NCI-H187 treated with DMSO at 0.1 percent for 48 hours (cell line): ENCODE measurements at regions not wholly inside any gene's neighbourhood (a gene's known extent, or its start where the extent isn't known, plus 50 kb on each side); places are given as distances from the start of the nearest gene placed in this dataset.
"Not testable (repeated sequence)": the region's sequence is repeated elsewhere in the genome, so short reads cannot be mapped to it uniquely, and the experiment has no call there.

ENCODE experiments used
- DNase-seq: peaks from one replicate; lab custom pipeline; 2025; lab: John Stamatoyannopoulos, UW

DNA sequence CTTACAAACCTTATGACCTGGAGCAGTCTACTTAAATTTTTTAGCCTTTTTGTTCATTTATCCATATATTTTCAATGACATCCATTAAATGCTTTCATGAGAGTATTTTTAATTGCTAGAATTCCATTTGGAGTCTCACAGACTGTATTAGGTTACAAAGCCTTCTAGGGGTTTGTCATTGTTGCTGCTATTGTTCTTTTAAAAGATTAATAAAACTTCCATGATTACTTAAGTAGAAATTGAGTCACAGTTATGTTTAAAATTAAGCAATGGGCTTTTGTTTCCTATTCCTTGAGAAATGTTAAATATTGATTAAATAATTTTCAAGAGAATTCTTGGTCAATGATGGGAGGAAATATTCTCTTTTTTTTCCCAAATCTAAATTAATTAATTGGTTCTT lies 1408.4 kb upstream of the RAG2 start:
- DNase-seq = no peak

DNA sequence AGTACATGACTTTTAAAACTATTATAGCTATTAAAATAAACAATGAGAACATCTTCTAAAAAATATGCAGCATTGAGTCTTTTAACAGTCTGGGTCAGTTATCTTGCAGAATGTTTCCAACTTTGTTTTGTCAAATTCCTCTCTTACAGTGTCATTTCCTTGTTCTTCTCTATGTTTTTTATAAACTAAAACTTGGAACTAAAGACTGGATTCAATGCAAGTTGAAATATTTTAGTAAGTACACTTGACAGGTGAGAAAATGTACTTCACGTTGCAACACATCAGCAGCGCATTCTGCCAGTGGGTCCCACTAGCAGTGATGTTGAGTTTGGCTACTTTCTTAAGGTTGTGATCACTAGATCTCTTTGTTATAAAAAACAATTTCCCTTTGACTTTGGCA lies 1407.6 kb upstream of the RAG2 start:
- no peak for DNase-seq

DNA sequence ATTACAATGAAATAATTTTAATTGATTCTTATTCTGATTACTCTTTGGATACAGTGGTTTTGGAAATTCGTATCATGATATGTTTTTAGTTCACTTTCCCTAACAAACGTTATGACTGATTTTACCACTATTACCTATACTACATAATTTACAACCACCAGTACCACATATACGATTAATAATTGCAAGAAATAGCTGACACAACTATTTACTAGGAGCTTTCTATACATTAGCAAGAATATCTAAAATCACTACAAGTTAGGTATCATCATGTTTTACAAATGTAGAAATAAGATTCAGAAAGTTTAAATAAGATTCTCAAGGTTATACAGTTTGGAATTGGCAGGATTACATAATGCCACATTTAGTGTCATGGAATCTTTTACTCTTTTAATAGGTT lies 1401.1 kb upstream of the RAG2 start:
- no peak for DNase-seq

DNA sequence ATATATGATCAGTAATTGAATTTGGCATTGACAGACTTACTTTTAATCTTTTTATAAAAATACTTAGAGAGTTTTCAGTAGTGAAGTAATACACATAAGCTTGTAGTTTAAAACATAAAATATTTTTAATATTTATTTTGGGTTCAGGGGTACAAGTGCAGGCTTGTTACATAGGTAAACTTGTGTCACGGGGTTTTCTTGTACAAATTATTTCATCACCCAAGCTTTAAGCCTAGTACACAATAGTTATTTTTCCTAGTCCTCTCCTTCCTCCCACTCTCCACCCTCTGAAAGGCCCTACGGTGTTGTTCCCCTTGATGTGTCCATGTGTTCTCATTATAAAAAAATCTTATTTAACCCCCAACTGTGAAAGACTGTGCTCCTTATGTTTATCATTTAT lies 1397.8 kb upstream of the RAG2 start:
- DNase-seq = no peak

DNA sequence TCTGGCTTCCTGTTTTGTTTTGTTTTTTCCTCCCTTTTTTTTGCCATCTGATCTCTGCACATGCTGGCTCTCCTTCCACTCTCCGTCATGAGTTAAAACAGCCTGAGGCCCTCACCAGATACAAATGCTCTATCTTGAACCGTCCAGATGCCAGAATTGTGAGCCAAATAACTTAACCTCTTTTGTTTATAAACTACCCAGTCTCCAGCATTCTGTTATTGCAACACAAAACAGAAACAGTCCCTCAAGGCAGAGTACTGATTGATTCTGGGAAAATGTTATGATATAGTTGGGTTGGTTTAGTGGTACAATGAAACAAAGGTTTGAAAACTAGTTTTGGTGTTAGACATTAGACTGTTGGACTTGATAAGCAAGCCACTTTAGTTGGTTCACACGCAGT lies 1390.0 kb upstream of the RAG2 start:
- DNase-seq = no peak

DNA sequence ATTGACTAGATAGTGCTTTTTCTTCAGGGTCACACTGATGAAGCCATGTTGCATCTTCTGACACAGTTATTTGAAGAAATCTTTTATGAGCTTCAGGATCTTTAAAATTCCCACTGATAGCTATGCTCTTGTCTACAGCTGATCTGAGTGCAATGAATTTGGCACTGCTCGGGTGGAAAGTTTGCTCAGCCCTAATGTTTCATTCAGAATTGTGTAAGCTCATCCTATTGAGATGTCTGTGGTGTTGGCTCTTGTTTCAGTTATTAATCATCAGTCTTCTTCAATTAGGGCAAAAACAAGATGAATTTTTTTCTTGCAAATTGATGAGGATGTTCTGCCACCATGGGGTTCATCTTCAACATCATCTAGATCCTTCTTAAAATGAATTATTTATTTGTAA lies 1387.0 kb upstream of the RAG2 start:
- no peak for DNase-seq

DNA sequence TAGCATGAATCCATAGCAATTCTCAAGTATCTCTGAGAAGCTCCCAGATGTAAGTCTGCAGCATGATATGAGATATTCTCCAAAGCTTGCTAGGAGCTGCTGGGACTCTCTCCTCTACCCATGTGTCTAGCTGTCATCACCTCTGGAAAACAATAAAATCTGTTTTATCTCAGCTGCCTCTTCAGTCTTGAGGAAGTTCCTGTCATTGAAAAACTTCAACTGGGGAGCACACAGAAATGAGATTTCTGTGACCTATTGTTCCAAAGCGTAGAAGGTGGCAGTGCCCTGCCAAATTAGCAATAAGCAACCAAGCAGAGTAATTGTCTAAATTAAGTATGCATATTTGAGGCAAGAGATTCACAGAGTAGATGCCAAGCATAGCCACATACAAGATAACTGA lies 1380.6 kb upstream of the RAG2 start:
- DNase-seq = no peak

DNA sequence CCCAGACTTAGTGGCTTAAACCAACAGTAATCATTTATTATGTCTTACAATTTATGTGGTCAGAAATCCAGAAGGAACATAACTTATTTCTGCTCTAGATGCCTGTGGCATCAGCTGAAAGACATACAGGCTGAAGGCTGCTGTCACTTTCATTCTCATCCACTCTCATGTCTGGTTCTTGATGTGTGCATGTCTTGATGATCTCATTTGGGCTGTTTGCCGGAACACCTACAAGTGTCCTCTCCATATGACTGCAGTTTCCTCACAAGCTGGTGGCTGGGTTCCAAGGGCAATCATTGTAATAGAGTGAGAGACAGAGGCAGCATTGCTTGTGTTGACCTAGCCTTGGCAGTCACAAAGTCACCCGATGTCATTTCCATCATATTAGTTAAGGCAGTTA lies 1375.9 kb upstream of the RAG2 start:
- no peak for DNase-seq

DNA sequence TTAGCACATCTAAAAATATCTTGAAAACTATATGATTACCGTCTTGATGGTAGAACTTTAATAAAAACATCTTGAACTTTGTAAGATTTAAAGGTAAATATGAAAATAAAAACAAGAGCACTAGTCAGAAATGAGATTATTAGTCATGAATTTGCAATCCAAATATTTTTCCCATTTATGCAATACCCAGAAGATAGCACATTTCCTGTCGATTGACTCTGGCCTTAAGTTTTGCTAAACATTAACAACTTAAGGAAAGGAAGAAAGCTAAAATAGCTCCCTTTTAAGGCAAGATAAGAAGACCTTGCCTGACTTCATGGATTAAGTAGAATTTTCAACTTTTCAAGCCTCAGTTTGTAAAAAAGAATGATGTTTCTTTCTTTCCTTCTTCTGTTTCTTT lies 1374.7 kb upstream of the RAG2 start:
- no peak for DNase-seq

DNA sequence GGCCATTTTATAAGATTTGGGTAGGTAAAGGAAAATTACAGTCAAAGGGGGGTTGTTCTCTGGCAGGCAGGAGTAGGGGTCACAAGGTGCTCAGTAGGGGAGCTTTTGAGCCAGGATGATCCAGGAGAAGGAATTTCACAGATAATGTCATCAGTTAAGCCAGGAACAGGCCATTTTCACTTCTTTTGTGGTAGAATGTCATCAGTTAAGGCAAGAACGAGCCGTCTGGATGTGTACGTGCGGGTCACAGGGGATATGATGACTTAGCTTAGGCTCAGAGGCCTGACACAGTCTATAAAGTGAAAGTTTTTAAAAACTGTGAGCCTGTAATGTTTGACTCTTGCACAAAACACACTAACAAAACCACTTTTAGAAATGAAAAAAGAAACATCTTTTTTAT lies 1371.3 kb upstream of the RAG2 start:
- DNase-seq = not testable (repeated sequence)

DNA sequence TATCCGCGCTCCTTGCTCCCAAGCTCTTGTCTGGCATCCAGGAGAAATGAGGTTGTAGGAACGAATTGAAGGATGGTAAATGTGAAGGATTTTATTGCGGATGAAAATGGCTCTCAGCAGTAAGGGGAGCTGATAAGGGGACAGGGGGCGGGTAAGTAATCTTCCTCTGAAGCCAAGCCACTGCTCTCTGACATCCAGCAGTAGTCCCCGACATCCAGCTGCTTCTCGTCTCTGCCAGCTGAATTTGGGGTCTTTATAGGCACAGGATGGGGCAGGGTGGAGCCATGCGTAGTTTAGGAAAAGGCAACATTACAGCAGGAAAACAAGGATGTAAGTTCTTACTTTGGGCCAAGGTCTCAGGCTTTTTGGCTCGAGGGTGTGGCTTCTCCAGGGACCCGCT lies 1370.1 kb upstream of the RAG2 start:
- DNase-seq = no peak

DNA sequence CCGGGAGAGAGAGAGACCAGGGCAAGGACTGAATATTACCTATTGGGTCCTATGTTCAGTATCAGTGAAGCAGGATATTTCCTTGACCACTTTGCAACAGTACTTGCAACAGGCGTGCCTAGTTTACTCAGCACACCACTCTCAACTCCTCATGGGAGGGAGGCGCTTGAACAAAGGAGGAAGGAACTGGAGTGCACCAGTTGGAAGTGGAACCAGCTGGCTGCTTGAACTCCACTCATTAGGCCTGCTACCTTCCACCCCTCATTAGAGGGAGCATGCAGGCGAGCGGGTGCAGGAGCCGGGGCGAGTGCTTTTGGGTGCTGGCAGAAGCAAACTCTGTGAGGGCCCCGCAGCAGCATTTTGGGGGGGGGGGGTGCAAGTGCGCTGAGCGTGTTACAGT lies 1369.6 kb upstream of the RAG2 start:
- DNase-seq = no peak

DNA sequence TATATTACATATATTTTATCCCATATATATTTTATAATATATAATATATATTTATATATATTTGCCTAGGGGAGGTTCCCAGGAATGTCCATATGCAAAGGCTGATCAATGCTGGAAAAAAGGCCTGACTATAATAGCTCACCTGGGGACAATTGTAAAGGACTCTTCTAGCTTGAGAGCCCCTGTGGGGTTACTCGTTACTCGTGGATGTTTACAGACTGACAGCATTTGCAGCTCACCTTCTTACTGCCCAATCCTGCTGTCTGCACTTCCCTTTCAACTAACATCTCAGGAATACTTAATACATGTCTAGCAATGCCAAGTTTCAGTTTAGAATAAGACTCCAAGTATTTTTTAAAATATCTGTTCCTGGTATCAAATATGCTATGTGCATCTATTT lies 1365.4 kb upstream of the RAG2 start:
- DNase-seq = no peak

DNA sequence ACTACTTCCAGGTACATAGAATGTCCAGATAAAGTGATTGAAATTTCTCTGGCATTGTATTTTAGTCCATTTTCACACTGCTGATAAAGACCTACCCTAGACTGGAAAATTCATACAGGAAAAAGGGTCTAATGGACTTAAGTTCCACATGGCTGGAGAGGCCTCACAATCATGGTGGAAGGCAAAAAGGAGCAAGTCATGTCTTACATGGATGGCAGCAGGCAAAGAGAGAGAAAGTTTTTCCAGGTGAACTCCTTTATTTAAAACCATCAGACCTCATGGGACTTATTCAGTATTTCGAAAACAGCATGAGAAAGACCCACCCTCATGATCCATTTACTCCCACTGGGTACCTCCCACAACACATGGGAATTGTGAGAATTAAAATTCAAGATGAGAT lies 1359.7 kb upstream of the RAG2 start:
- DNase-seq = no peak

DNA sequence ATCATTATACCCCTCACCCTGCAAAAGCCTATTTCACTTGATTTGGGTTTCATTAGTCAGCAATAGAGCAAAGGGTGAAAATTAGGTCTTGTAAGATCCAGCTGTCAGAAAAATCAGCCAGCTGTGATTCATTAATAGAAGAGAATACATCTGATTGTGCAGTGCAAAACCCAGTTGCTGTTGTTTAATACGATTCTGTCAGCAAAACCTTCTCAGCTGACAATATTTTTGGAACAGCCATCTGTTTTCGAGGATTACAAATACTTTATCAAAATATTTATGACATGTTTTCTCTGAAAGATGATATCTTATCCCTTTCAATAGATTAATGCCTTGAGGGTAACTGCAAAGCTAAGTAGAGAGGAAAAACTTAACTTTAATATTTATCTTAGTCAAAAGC lies 1354.0 kb upstream of the RAG2 start:
- DNase-seq = no peak

DNA sequence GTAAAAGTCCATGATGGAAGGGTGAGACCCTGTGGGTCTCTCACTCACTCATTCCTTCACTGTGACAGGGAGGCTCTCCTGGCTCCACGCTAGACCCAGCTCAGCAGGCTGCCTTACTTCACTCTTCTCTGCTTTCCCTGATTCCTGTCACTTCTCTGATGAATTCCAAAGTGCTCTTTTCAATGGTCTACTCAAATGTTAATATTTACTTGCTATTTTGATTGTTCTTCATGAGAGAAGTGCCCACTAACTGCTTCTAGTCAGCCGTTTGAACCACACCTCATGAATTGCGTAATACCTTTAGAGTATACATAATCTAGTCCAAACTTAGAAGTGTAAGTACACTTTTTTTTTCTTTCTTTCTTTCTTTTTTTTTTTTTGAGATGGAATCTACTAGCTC lies 1350.2 kb upstream of the RAG2 start:
- DNase-seq = no peak

DNA sequence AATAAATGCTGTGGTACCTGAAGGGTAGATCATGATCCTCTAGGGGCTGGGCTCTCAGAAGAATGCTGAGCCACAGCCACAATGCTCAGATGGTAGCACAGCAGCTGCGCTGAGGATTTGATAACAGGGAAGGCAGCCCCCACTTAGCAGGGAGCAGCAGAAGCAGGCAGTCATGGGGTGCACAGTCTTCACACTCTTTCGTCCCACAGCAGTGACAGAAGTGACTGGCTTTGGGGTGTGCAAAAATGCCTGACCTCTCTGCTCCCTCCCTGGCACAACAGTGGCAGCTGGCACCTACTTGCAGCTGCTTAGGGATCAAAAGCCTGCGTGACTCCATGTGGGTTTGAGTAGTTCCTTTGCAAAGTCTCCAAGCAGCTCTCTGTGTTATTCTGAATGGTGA lies 1349.8 kb upstream of the RAG2 start:
- no peak for DNase-seq

DNA sequence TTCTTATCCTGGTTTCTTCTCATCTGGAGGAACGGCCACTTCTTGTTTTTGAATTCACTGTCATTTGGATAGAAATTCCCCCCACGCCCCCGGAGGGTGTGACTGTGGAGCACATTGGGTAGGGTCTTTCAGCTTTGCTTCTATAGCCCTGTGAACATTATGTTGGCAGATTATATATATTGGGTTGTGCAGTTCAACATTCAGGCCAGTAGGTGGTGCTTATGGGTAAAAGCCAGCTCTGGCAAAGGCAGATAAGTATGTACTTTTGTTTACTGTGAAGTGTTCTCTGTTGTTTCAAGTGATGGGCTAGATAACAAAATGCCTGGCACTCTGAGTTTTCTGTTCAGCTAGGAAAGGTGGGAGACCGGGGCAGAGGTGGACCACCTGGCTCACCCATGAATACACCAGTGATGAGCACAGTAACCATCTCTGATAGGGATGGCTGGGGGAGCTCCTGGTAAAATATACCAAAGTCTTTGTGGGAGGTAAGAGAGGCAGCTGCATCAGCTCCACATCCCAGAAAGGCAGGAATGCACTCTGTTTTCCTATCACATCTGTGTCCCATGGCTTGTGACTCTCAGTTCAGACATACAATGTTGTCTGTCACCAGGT lies 1348.2 kb upstream of the RAG2 start:
- no peak for DNase-seq

DNA sequence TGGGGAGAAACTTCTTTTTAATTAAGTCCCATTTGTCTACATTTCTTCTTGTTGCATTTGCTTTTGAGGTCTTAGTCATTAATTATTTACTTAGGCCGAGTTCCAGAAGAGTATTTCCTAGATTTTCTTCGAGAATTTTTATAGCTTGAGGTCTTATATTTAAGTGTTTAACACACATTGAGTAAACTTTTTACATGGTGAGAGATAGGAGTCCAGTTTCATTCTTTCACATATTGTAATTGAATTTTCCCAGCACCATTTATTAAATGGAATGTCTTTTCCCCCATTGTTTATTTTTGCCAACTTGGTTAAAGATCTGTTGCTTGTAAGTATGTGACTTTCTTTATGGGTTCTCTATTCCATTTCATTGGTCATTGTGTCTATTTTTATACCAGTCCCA lies 1344.0 kb upstream of the RAG2 start:
- DNase-seq = no peak

DNA sequence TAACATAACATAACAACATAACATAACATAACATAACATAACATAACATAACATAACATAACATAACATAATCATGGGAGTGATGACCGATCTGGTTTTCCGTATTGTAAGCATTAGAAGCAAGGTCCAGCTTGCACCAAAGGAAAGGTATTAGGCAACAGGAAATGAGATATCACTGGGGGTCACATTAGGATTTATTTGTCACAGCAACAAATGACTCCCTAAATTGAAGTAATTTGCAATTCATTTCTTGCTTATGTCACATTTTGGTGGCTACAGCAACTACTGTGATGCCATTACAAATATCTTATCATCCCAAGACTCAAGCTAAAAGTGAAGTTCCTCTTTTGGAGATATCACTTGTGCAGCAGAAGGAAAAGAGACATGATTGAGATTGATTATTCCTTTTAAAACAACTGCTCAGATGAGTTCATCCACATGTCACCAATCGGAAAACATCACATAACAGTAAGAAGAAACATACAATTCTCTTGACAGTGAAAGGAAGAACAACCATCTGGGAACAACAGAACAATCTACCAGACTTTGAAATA lies 1331.1 kb upstream of the RAG2 start:
- no peak for DNase-seq

DNA sequence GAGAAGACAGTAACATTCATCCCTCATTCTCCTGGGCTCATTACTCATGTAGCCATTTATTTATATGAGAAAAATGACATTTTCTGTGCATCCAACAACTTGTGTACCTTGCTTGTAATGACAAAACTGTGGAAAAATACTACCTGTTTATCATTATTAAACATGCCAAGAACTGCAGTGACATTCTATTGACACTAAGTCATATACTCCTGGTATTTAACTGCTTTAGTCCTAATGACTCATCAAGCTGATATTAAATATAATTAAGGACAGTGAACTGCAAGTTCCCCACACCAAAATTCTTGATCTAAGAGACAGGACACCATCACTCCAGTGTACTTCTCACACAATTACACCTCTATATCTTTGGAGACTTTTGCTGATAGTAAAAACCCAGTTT lies 1328.7 kb upstream of the RAG2 start:
- DNase-seq = no peak

DNA sequence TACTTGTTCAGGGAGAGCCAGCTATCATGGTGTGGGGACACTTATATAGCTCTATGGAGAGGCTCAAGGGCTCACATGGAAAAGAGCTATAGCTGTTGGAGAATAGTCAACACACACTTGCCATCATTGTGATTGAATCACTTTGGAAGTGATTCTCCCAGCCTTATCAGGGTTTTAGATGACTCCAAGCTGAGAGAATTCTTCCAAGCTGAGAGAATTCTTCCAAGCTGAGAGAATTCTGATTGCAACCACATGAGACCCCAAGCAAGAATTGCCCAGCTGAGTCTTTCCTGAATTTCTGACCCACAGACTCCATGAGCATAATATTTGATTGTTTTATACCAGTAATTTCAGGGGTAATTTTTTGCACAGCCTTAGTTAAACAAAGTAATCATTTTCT lies 1318.3 kb upstream of the RAG2 start:
- DNase-seq = no peak

DNA sequence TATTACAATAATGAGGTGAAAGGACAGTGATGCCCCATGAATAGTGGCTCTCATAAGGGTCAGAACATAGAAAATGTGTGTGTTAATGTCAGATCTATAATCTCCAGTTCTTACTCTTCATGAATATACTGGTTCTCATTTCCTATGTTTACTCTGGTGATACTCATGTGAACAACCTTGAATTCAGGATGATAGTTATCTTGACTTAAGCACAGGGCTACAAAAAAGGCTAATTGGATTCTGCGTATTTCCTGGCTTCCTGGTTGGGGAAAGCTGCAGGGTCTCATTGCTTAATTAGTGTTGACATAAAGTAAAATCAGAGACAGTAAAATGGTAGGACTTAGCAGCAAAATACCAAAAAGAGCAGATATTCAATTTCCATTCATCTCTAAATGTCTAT lies 1316.8 kb upstream of the RAG2 start:
- no peak for DNase-seq

DNA sequence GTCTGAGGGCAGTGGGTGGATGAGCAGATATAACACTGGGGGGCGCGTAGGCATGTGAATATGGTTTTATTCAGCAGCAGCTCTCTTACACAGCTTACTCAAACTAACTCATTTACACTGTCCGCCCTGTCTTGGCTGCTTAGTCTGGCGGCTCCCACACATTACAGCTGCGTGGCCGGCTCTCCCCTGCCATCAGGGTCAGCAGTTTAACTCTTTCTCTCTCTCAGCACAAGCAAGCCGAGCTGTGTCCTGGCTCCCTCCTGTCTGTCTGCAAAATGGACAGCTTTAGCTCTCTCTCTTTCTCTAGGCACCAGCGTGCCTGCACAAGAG lies 1310.1 kb upstream of the RAG2 start:
- no peak for DNase-seq
